C4-2B (cell line): ENCODE measurements at regions not wholly inside any gene's neighbourhood (a gene's known extent, or its start where the extent isn't known, plus 50 kb on each side); places are given as distances from the start of the nearest gene placed in this dataset.

Experiments
- H3K27ac ChIP-seq: fragments of 450-650 bp; 2 replicates; pipeline ENCODE4 v1.5.1; 2017
- ZFX ChIP-seq: fragments of 450-650 bp; IDR thresholded peaks from 2 replicates; pipeline ENCODE4 v1.6.1; 2017
- TF ChIP-seq, protein P1 (sequence below): fragments of 450-650 bp; conservative IDR thresholded peaks from 2 replicates; pipeline ENCODE4 v1.5.1; 2017; ENCODE audit warnings: mild to moderate bottlenecking

GRCh38 chr3:36298188-36298587 lies 82.1 kb upstream of the STAC start:
- H3K27ac ChIP-seq, result no peak overlapping the region
- TF ChIP-seq, protein P1, sequence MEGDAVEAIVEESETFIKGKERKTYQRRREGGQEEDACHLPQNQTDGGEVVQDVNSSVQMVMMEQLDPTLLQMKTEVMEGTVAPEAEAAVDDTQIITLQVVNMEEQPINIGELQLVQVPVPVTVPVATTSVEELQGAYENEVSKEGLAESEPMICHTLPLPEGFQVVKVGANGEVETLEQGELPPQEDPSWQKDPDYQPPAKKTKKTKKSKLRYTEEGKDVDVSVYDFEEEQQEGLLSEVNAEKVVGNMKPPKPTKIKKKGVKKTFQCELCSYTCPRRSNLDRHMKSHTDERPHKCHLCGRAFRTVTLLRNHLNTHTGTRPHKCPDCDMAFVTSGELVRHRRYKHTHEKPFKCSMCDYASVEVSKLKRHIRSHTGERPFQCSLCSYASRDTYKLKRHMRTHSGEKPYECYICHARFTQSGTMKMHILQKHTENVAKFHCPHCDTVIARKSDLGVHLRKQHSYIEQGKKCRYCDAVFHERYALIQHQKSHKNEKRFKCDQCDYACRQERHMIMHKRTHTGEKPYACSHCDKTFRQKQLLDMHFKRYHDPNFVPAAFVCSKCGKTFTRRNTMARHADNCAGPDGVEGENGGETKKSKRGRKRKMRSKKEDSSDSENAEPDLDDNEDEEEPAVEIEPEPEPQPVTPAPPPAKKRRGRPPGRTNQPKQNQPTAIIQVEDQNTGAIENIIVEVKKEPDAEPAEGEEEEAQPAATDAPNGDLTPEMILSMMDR, result no peak
- TF ChIP-seq ZFX, result no peak

GRCh38 chr3:36302158-36302509 lies 78.2 kb upstream of the STAC start:
- TF ChIP-seq, protein P1, result no peak
- TF ChIP-seq ZFX, result no peak

GRCh38 chr3:36302626-36303025 lies 77.7 kb upstream of the STAC start:
- TF ChIP-seq ZFX, result no peak
- TF ChIP-seq, protein P1, result no peak

More at GRCh38 chr3:36302158-36302509, 78.2 kb upstream of the STAC start:
- no peak overlapping the region for H3K27ac ChIP-seq

GRCh38 chr3:36303286-36303685 lies 77.0 kb upstream of the STAC start:
- H3K27ac ChIP-seq, result no peak overlapping the region
- TF ChIP-seq ZFX, result no peak
- TF ChIP-seq, protein P1, result no peak

More at GRCh38 chr3:36302626-36303025, 77.7 kb upstream of the STAC start:
- H3K27ac ChIP-seq, result no peak overlapping the region

GRCh38 chr3:36305929-36306520 lies 74.3 kb upstream of the STAC start:
- H3K27ac ChIP-seq, result no peak overlapping the region
- TF ChIP-seq, protein P1, result no peak
- no peak for TF ChIP-seq ZFX

- TF ChIP-seq, protein P1, result no peak
- no peak for TF ChIP-seq ZFX
- H3K27ac ChIP-seq, result no peak overlapping the region
Observed at GRCh38 chr3:36309092-36309491, 71.2 kb upstream of the STAC start.

DNA sequence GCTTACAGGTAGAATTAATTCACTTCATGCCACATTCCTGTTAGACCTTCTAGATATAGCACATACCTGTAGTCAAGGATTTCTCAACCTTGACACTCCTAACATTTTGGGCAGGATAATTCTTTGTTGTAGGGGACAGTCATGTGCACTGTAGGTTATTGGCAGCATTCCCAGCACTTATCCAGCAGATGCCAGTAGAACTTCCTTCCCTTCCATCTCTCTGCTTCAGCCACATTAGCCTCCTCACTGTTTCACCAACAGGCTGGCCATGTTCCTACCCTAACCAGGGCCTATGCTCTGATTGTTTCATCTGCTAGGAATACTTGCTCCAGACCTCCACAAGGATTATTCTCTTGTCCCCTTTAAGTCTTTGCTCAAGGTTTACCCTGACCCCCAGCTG lies 68.0 kb upstream of the STAC start:
- no peak for TF ChIP-seq ZFX
- TF ChIP-seq, protein P1, result no peak
- no peak overlapping the region for H3K27ac ChIP-seq
